NCI-H2029 (cell line): ENCODE measurements at regions not wholly inside any gene's neighbourhood (a gene's known extent, or its start where the extent isn't known, plus 50 kb on each side); places are given as distances from the start of the nearest gene placed in this dataset.
"Not testable (repeated sequence)": the region's sequence is repeated elsewhere in the genome, so short reads cannot be mapped to it uniquely, and the experiment has no call there.

Experiments
- DNase-seq: peaks from one replicate; lab custom pipeline; 2025; lab: John Stamatoyannopoulos, UW

GRCh38 chr2:133977405-133977804 is 276.5 kb upstream of the MGAT5 start:
- DNase-seq, result no peak

- DNase-seq, result no peak
Measured at GRCh38 chr2:133982256-133982655, 271.6 kb upstream of the MGAT5 start.

- no peak for DNase-seq
Measured at GRCh38 chr2:133985563-133985962, 268.3 kb upstream of the MGAT5 start.

- no peak for DNase-seq
Measured at GRCh38 chr2:133986081-133986837, 267.6 kb upstream of the MGAT5 start.

GRCh38 chr2:133986881-133987795 is 266.7 kb upstream of the MGAT5 start:
- DNase-seq, result no peak

- no peak for DNase-seq
Measured at GRCh38 chr2:133988316-133988891, 265.5 kb upstream of the MGAT5 start.

- DNase-seq, result no peak
Measured at GRCh38 chr2:133991606-133992168, 262.2 kb upstream of the MGAT5 start.

- no peak for DNase-seq
Measured at GRCh38 chr2:133992454-133992853, 261.4 kb upstream of the MGAT5 start.

- DNase-seq, result no peak
Measured at GRCh38 chr2:133993160-133993559, 260.7 kb upstream of the MGAT5 start.

- not testable (repeated sequence) for DNase-seq
Measured at GRCh38 chr2:133998726-133999125, 255.1 kb upstream of the MGAT5 start.

GRCh38 chr2:134002391-134002790 is 251.5 kb upstream of the MGAT5 start:
- no peak for DNase-seq

GRCh38 chr2:134002921-134003320 is 251.0 kb upstream of the MGAT5 start:
- DNase-seq, result no peak

- DNase-seq, result no peak
Measured at GRCh38 chr2:134004467-134004866, 249.4 kb upstream of the MGAT5 start.

- DNase-seq, result no peak
Measured at GRCh38 chr2:134008837-134009236, 245.0 kb upstream of the MGAT5 start.

GRCh38 chr2:134009440-134009839 is 244.4 kb upstream of the MGAT5 start:
- DNase-seq, result no peak

- not testable (repeated sequence) for DNase-seq
Measured at GRCh38 chr2:134009906-134010305, 244.0 kb upstream of the MGAT5 start.

- no peak for DNase-seq
Measured at GRCh38 chr2:134011936-134012586, 241.8 kb upstream of the MGAT5 start.

GRCh38 chr2:134014196-134014960 is 239.5 kb upstream of the MGAT5 start:
- DNase-seq, result no peak

- DNase-seq, result no peak
Measured at GRCh38 chr2:134019871-134020270, 234.0 kb upstream of the MGAT5 start.

- DNase-seq, result no peak
Measured at GRCh38 chr2:134020608-134021007, 233.3 kb upstream of the MGAT5 start.
